Mesothelial cell of epicardium (in vitro differentiated cells): ENCODE measurements at regions not wholly inside any gene's neighbourhood (a gene's known extent, or its start where the extent isn't known, plus 50 kb on each side); places are given as distances from the start of the nearest gene placed in this dataset.
"Not testable (repeated sequence)": the region's sequence is repeated elsewhere in the genome, so short reads cannot be mapped to it uniquely, and the experiment has no call there.

Experiments
- DNase-seq, 2 experiments: peaks; one replicate each; pipeline ENCODE4 v3.0.0; 2021; ENCODE audit warnings: low spot score in 2 of 2; ENCODE audit not compliant: unreplicated experiment in 2 of 2
- H3K27ac Mint-ChIP-seq: 2 replicates; pipeline ENCODE4 v1.8.0; 2021; ENCODE audit warnings: mixed read lengths
- H3K27me3 Mint-ChIP-seq: 2 replicates; pipeline ENCODE4 v1.8.0; 2021; ENCODE audit warnings: low read depth, mixed read lengths
- H3K36me3 Mint-ChIP-seq: 2 replicates; pipeline ENCODE4 v1.8.0; 2021; ENCODE audit warnings: mixed read lengths
- H3K4me1 Mint-ChIP-seq: 2 replicates; pipeline ENCODE4 v1.8.0; 2021; ENCODE audit warnings: mixed read lengths
- H3K4me3 Mint-ChIP-seq: 2 replicates; pipeline ENCODE4 v1.8.0; 2021; ENCODE audit warnings: mild to moderate bottlenecking, moderate library complexity, mixed read lengths
- H3K9me3 Mint-ChIP-seq: 2 replicates; pipeline ENCODE4 v1.8.0; 2021; ENCODE audit warnings: mixed read lengths
- TF ChIP-seq, protein P1 (sequence below): fragments of 200-600 bp; sonication (generic); IDR thresholded peaks from one replicate; pipeline ENCODE4 v1.5.0; 2021; ENCODE audit warnings: antibody characterized with exemption; ENCODE audit not compliant: unreplicated experiment

- Mint-ChIP-seq H3K27ac (no peak overlapping the region), H3K4me3 (no peak overlapping the region), H3K9me3 (peaks cover 45% of the 10 kb centered on the region), H3K27me3 (no peaks in the 10 kb centered on the region), H3K36me3 (peaks cover 2% of the 10 kb centered on the region), H3K4me1 (no peaks in the 10 kb centered on the region)
- TF ChIP-seq, protein P1, sequence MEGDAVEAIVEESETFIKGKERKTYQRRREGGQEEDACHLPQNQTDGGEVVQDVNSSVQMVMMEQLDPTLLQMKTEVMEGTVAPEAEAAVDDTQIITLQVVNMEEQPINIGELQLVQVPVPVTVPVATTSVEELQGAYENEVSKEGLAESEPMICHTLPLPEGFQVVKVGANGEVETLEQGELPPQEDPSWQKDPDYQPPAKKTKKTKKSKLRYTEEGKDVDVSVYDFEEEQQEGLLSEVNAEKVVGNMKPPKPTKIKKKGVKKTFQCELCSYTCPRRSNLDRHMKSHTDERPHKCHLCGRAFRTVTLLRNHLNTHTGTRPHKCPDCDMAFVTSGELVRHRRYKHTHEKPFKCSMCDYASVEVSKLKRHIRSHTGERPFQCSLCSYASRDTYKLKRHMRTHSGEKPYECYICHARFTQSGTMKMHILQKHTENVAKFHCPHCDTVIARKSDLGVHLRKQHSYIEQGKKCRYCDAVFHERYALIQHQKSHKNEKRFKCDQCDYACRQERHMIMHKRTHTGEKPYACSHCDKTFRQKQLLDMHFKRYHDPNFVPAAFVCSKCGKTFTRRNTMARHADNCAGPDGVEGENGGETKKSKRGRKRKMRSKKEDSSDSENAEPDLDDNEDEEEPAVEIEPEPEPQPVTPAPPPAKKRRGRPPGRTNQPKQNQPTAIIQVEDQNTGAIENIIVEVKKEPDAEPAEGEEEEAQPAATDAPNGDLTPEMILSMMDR, result no peak
- DNase-seq, result no peak
Measured at GRCh38 chrX:152044383-152044782, 69.9 kb upstream of the GABRE start.

DNA sequence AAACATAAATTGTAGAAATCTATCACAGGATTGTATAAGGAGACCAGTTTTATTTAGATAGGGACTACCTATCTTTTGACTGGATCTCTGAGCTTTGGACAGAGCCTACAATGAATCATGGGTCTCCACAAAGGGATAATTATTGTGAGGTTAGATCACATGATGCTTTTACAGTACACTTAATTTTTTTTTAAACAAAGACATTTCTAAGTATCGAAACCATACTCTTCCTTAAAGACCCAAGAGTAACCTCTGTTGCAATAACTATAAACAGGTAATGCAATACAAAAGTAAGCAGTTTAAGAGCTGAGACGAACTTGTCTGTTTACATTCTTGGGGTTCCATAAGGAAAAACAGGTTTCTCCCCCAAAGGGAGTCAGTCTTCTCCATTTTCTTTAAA is 64.3 kb upstream of the GABRE start:
- no peaks in the 10 kb centered on the region for H3K4me1 Mint-ChIP-seq
- H3K9me3 Mint-ChIP-seq, result peaks cover 44% of the 10 kb centered on the region

GRCh38 chrX:152037183-152037582 is 62.7 kb upstream of the GABRE start:
- H3K27ac Mint-ChIP-seq, result no peak overlapping the region
- TF ChIP-seq, protein P1, result no peak
- H3K4me3 Mint-ChIP-seq, result no peak overlapping the region
- no peaks in the 10 kb centered on the region for H3K27me3 Mint-ChIP-seq
- no peak for DNase-seq
- H3K4me1 Mint-ChIP-seq, result no peaks in the 10 kb centered on the region
- peaks cover 2% of the 10 kb centered on the region for H3K36me3 Mint-ChIP-seq
- H3K9me3 Mint-ChIP-seq, result peaks cover 39% of the 10 kb centered on the region

More for the DNA sequence above, 64.3 kb upstream of the GABRE start:
- Mint-ChIP-seq H3K27ac (no peak overlapping the region), H3K36me3 (peaks cover 2% of the 10 kb centered on the region), H3K4me3 (no peak overlapping the region), H3K27me3 (no peaks in the 10 kb centered on the region)
- TF ChIP-seq, protein P1, result no peak
- DNase-seq, result no peak

DNA sequence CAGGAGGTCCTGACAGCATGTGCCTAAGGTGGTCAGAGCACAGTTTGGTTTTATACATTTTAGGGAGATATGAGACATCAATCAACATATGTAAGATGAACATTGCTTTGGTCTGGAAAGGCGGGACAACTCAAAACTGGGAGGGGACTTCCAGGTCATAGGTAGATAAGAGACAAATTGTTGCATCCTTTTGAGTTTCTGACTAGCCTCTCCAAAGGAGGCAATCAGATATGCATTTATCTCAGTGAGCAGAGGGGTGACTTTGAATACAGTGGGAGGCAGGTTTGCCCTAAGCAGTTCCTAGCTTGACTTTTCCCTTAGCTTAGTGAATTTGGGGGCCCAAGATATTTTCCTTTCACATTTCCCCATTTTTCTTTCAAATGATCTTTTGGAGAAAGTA is 56.9 kb upstream of the GABRE start:
- H3K4me1 Mint-ChIP-seq, DNase-seq, H3K27ac Mint-ChIP-seq, H3K36me3 Mint-ChIP-seq, H3K27me3 Mint-ChIP-seq, H3K4me3 Mint-ChIP-seq: not testable (repeated sequence)
- H3K9me3 Mint-ChIP-seq, result peaks cover 51% of the 10 kb centered on the region

DNA sequence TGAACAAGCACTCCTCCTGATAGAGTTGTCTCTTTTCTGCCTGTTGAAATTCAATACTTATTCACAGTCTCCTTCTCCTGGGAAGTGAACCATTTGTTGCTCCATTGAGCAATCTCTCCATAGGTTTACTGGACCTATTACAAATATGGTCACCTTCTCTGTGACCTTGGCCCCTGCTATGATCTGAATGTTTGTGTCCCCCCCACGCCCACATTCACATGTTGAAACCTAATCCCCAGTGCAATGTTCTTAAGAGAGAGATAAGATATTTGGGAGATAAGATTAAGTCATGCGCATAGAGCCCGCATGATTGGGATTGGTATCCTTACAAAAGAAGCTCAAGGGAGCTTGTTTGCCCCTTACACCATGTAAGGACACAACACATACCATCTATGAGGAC is 54.1 kb upstream of the GABRE start:
- no peak for DNase-seq
- Mint-ChIP-seq H3K4me3 (no peak overlapping the region), H3K27me3 (no peaks in the 10 kb centered on the region), H3K9me3 (peaks cover 61% of the 10 kb centered on the region), H3K36me3 (peaks cover 7% of the 10 kb centered on the region), H3K27ac (no peak overlapping the region), H3K4me1 (no peaks in the 10 kb centered on the region)
- TF ChIP-seq, protein P1, result no peak

DNA sequence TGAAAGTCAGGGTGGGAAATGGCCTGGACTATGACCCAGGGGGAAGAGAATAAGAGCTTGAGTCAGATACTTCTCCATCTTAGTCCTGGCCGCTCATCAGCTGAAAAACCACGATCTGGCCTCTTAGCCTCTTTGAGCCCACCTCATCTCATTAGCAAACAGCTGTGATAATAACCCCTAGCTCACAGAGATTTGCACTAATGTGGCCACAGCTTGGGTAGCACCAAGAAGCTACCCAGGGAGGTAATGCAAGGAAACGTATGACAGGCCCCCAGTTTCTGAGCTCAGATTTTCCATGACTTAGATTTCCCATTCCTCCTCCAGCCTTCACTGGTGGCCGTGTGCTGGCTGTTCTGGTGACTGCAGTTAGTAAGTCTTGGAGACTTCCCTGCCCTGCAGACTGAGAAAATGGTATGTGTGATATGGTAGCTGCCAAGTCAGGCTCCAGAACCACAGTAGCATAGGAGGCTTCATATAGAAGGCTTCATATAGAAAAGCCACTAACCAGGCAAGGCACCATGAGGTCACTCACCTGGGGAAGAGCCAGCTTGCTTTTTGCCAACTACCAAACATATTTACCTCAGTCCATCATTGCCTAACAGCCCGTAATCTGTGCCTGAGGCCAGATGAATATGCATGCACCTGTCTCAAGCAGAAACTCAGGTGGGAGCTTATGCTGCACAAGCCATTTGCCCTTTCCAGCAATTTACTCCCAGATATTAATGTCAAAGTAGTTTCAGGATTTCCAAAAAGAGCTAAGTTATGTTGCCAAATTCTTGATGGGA is 51.4 kb upstream of the GABRE start:
- H3K27me3 Mint-ChIP-seq, result no peaks in the 10 kb centered on the region
- H3K36me3 Mint-ChIP-seq, result peaks cover 7% of the 10 kb centered on the region
- peaks cover 55% of the 10 kb centered on the region for H3K9me3 Mint-ChIP-seq
- DNase-seq, result no peak
- H3K4me1 Mint-ChIP-seq, result no peaks in the 10 kb centered on the region
- H3K27ac Mint-ChIP-seq, result no peak overlapping the region
- H3K4me3 Mint-ChIP-seq, result no peak overlapping the region
- TF ChIP-seq, protein P1, result no peak
